Liver (tissue), 7 donors: ENCODE measurements at regions not wholly inside any gene's neighbourhood (a gene's known extent, or its start where the extent isn't known, plus 50 kb on each side); places are given as distances from the start of the nearest gene placed in this dataset.

Source experiments
- DNase-seq: peaks from one replicate; pipeline ENCODE4 v3.0.0-alpha.2; 2017; ENCODE audit warnings: low spot score
- H3K27ac ChIP-seq, 2 donors: one replicate each; pipeline ENCODE4 v1.7.0; 2013; ENCODE audit warnings: inconsistent platforms in 2 of 2, low read length in 2 of 2, control low read depth in 1 of 2, low read depth in 1 of 2, mild to moderate bottlenecking in 1 of 2
- H3K27me3 ChIP-seq, 4 donors: one replicate each; pipeline versions ENCODE4 v1.6.1 to v1.7.0; 2013; ENCODE audit warnings: low read length in 3 of 4, inconsistent platforms in 1 of 4, mild to moderate bottlenecking in 1 of 4, moderate library complexity in 1 of 4; ENCODE audit not compliant: control insufficient read depth in 4 of 4, insufficient read depth in 4 of 4
- H3K36me3 ChIP-seq, 4 donors: one replicate each; pipeline versions ENCODE4 v1.6.1 to v1.7.0; 2013; ENCODE audit warnings: low read length in 3 of 4, mild to moderate bottlenecking in 3 of 4, low read depth in 1 of 4, moderate library complexity in 1 of 4; ENCODE audit not compliant: control insufficient read depth in 4 of 4, insufficient read depth in 3 of 4
- H3K4me1 ChIP-seq, 4 donors: one replicate each; pipeline versions ENCODE4 v1.6.1 to v1.7.0; 2013; ENCODE audit warnings: low read length in 3 of 4, mild to moderate bottlenecking in 3 of 4, moderate library complexity in 1 of 4; ENCODE audit not compliant: control insufficient read depth in 4 of 4, insufficient read depth in 4 of 4
- H3K4me3 ChIP-seq, 3 donors: one replicate each; pipeline versions ENCODE4 v1.6.1 to v1.7.0; 2013; ENCODE audit warnings: low read length in 3 of 3, control low read depth in 1 of 3, low read depth in 1 of 3, mild to moderate bottlenecking in 1 of 3
- H3K9ac ChIP-seq, 2 donors: one replicate each; pipeline ENCODE4 v1.7.0; 2013; ENCODE audit warnings: low read length in 2 of 2, mild to moderate bottlenecking in 2 of 2, moderate library complexity in 2 of 2, control low read depth in 1 of 2, low read depth in 1 of 2
- H3K9me3 ChIP-seq, 4 donors: one replicate each; pipeline versions ENCODE4 v1.6.1 to v1.7.0; 2013; ENCODE audit warnings: low read length in 3 of 4; ENCODE audit not compliant: control insufficient read depth in 4 of 4
- EGR1 ChIP-seq, 2 donors: IDR thresholded peaks; 2 replicates each; pipeline ENCODE4 v1.6.1; 2016 to 2018; ENCODE audit warnings: antibody characterized with exemption in 2 of 2, low read depth in 2 of 2
- FOXA1 ChIP-seq: IDR thresholded peaks from 2 replicates; pipeline ENCODE4 v1.6.1; 2016; ENCODE audit warnings: antibody characterized with exemption
- FOXA2 ChIP-seq: IDR thresholded peaks from 2 replicates; pipeline ENCODE4 v1.6.1; 2016; ENCODE audit warnings: antibody characterized with exemption
- GABPA ChIP-seq, 2 donors: IDR thresholded peaks in 1 of 2; conservative IDR thresholded peaks in 1 of 2; 2 replicates each; pipeline ENCODE4 v1.6.1; 2016; ENCODE audit warnings: antibody characterized with exemption in 2 of 2, mild to moderate bottlenecking in 1 of 2, moderate library complexity in 1 of 2
- HNF4A ChIP-seq, 2 donors: conservative IDR thresholded peaks; 2 replicates each; pipeline ENCODE4 v1.6.1; 2016; ENCODE audit warnings: antibody characterized with exemption in 2 of 2, mild to moderate bottlenecking in 2 of 2
- HNF4G ChIP-seq: IDR thresholded peaks from 2 replicates; pipeline ENCODE4 v1.6.1; 2016; ENCODE audit warnings: antibody characterized with exemption
- NR2F2 ChIP-seq: IDR thresholded peaks from 2 replicates; pipeline ENCODE4 v1.6.1; 2016; ENCODE audit warnings: antibody characterized with exemption
- RAD21 ChIP-seq, 2 donors: IDR thresholded peaks; 2 replicates each; pipeline ENCODE4 v1.6.1; 2016; ENCODE audit warnings: antibody characterized with exemption in 2 of 2, mild to moderate bottlenecking in 2 of 2
- RXRA ChIP-seq, 2 donors: IDR thresholded peaks; 2 replicates each; pipeline ENCODE4 v1.6.1; 2017 to 2018; ENCODE audit warnings: antibody characterized with exemption in 2 of 2, mild to moderate bottlenecking in 1 of 2
- SP1 ChIP-seq: IDR thresholded peaks from 2 replicates; pipeline ENCODE4 v1.6.1; 2018; ENCODE audit warnings: antibody characterized with exemption, mild to moderate bottlenecking
- TAF1 ChIP-seq: conservative IDR thresholded peaks from 2 replicates; pipeline ENCODE4 v1.6.1; 2016; ENCODE audit warnings: antibody characterized with exemption, mild to moderate bottlenecking
- YY1 ChIP-seq: IDR thresholded peaks from 2 replicates; pipeline ENCODE4 v1.6.1; 2016; ENCODE audit warnings: antibody characterized with exemption, mild to moderate bottlenecking
- WGBS: extraction: QIAGEN DNeasy Blood & Tissue Kit; methylation state at CpG from one replicate; pipeline ENCODE4 v1.1.7; 2013; 5-methylcytosine and 5-hydroxymethylcytosine counted together
- TF ChIP-seq, protein P1 (sequence below): IDR thresholded peaks from 2 replicates; pipeline ENCODE4 v1.6.1; 2016; ENCODE audit warnings: antibody characterized with exemption
- TF ChIP-seq, protein P2 (sequence below): IDR thresholded peaks from 2 replicates; pipeline ENCODE4 v1.6.1; 2016; ENCODE audit warnings: antibody characterized with exemption
- TF ChIP-seq, protein P3 (sequence below): IDR thresholded peaks from 2 replicates; pipeline ENCODE4 v1.6.1; 2016; ENCODE audit warnings: antibody characterized with exemption, mild to moderate bottlenecking
- TF ChIP-seq, protein P4 (sequence below): IDR thresholded peaks from 2 replicates; pipeline ENCODE4 v1.6.1; 2016; ENCODE audit warnings: antibody characterized with exemption
- donor health status: healthy.
- donor health status: healthy.
- donor health status: healthy.
- donor health status: healthy.

DNA sequence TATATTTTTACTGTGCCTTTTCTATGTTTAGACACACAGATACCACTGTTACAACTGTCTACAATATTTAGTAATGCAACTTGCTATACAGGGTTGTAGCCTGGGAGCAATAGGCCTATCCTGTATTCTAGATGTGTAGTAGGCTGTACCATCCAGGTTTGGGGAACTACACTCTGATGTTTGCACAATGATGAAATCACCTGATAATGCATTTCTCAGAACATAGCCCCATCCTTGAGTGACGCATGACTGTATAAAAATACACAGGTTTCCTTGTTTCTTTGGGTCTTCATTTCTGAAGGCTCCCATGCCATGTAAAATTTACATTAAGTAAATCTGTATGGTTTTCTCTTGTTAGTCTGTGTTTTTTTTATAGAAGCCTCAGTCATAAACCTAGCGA, 270.9 kb upstream of the SKOR2 start:
- H3K9me3 ChIP-seq: no peaks in the 10 kb centered on the region
- H3K27me3 ChIP-seq: no peaks in the 10 kb centered on the region
- WGBS: 92% methylated on average over 2 of the region's 2 CpGs
- TF ChIP-seq, protein P1, sequence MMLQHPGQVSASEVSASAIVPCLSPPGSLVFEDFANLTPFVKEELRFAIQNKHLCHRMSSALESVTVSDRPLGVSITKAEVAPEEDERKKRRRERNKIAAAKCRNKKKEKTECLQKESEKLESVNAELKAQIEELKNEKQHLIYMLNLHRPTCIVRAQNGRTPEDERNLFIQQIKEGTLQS: no peak
- TF ChIP-seq FOXA2 (no peak), RXRA (IDR thresholded peaks at IDR 0.05) (no peak), EGR1 (IDR thresholded peaks at IDR 0.05; ENCODE audit: low read depth in 2 of 2) (no peak)
- DNase-seq: no peak
- no peak overlapping the region for H3K9ac ChIP-seq
- H3K27ac ChIP-seq: no peak overlapping the region
- H3K4me3 ChIP-seq: no peak overlapping the region
- peaks cover 0 to 18% (median 2%) of the 10 kb centered on the region in 4 donors for H3K4me1 ChIP-seq
- no peaks in the 10 kb centered on the region for H3K36me3 ChIP-seq

DNA sequence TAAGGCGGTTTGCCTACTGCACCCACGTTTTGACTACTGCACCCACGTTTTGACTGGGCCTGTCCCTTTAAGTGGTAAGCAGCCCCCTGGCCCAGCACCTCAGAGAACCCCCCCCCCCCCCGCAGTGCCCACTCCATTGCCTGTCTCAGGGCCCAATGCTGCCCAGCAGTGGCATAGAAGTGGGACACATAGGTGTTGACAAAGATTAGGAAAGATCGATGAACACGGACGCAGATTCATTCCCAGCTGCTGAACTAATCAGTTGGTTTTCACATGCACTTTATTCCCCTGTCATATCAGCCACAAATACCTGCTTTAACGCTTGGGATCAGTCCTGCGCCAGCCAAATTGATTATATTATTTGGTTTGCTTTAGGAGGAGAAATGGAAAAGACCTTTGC, 268.8 kb upstream of the SKOR2 start:
- Histone ChIP-seq H3K4me1 (peaks cover 0 to 18% (median 2%) of the 10 kb centered on the region in 4 donors), H3K27me3 (no peaks in the 10 kb centered on the region), H3K4me3 (no peak overlapping the region), H3K27ac (no peak overlapping the region), H3K9me3 (no peaks in the 10 kb centered on the region), H3K9ac (no peak overlapping the region), H3K36me3 (no peaks in the 10 kb centered on the region)
- no peak for DNase-seq
- 59% methylated on average over 9 of the region's 9 CpGs for WGBS
- TF ChIP-seq HNF4A (conservative IDR thresholded peaks at IDR 0.05): peak in 1 of 2 donors; percentile 22
- TF ChIP-seq RAD21 (IDR thresholded peaks at IDR 0.05): no peak

DNA sequence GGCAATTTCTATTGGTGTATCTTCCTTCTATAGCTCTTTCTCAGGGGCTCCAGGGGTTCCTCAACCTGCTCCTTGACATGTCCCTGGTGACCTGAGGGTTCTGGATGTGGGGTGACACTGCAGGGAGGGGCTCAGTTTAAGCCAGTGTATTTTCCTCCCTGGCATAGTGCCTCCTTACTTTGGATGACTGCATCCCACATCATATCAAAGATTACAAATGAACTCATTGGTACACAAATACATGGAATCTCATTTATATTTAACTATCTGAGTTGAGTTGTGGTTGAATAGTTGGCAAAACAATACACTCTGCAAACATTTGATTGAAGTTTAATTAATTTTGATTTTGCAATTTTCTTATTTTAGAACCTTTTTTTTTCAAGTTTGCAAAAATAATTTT, 268.2 kb upstream of the SKOR2 start:
- H3K4me1 ChIP-seq: peaks cover 0 to 18% (median 2%) of the 10 kb centered on the region in 4 donors
- H3K27ac ChIP-seq: no peak overlapping the region
- TF ChIP-seq RAD21 (IDR thresholded peaks at IDR 0.05) (no peak), YY1 (no peak), HNF4G (no peak), FOXA1 (no peak)
- TF ChIP-seq, protein P2, sequence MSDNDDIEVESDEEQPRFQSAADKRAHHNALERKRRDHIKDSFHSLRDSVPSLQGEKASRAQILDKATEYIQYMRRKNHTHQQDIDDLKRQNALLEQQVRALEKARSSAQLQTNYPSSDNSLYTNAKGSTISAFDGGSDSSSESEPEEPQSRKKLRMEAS: no peak
- H3K27me3 ChIP-seq: no peaks in the 10 kb centered on the region
- no peak overlapping the region for H3K9ac ChIP-seq
- no peak overlapping the region for H3K4me3 ChIP-seq
- no peaks in the 10 kb centered on the region for H3K9me3 ChIP-seq
- no peak for DNase-seq
- H3K36me3 ChIP-seq: no peaks in the 10 kb centered on the region

DNA sequence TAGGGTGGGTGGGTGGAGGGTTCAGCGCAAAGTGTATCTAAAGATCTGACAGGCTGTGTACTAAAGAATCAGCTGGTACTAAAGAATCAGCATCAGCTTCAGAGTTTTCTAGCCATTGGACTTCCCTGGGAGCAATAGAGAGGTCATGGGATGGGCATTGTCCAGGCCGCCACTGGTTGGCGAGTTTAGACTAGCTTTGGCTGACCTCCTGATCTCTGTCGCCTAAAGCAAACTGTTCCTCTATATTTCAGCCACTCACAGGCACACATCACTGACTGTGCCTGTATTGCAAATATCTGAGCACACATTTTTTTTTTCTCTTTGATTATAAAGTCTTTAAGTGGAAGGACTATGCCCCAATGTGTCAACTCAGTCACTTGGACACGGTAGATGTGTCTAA, 267.8 kb upstream of the SKOR2 start:
- 51% methylated on average over 5 of the region's 5 CpGs for WGBS
- H3K4me3 ChIP-seq: no peak overlapping the region
- H3K9me3 ChIP-seq: no peaks in the 10 kb centered on the region
- no peak overlapping the region for H3K27ac ChIP-seq
- no peaks in the 10 kb centered on the region for H3K36me3 ChIP-seq
- DNase-seq: no peak
- H3K4me1 ChIP-seq: peaks cover 0 to 18% (median 2%) of the 10 kb centered on the region in 4 donors
- no peak overlapping the region for H3K9ac ChIP-seq
- no peaks in the 10 kb centered on the region for H3K27me3 ChIP-seq
- no peak for TF ChIP-seq EGR1 (IDR thresholded peaks at IDR 0.05; ENCODE audit: low read depth in 2 of 2)
- no peak for TF ChIP-seq TAF1
- TF ChIP-seq NR2F2: no peak
- peak in 1 of 2 donors; percentile 66 for TF ChIP-seq RXRA (IDR thresholded peaks at IDR 0.05)
- no peak for TF ChIP-seq FOXA1
- no peak for TF ChIP-seq RAD21 (IDR thresholded peaks at IDR 0.05)
- TF ChIP-seq, protein P3, sequence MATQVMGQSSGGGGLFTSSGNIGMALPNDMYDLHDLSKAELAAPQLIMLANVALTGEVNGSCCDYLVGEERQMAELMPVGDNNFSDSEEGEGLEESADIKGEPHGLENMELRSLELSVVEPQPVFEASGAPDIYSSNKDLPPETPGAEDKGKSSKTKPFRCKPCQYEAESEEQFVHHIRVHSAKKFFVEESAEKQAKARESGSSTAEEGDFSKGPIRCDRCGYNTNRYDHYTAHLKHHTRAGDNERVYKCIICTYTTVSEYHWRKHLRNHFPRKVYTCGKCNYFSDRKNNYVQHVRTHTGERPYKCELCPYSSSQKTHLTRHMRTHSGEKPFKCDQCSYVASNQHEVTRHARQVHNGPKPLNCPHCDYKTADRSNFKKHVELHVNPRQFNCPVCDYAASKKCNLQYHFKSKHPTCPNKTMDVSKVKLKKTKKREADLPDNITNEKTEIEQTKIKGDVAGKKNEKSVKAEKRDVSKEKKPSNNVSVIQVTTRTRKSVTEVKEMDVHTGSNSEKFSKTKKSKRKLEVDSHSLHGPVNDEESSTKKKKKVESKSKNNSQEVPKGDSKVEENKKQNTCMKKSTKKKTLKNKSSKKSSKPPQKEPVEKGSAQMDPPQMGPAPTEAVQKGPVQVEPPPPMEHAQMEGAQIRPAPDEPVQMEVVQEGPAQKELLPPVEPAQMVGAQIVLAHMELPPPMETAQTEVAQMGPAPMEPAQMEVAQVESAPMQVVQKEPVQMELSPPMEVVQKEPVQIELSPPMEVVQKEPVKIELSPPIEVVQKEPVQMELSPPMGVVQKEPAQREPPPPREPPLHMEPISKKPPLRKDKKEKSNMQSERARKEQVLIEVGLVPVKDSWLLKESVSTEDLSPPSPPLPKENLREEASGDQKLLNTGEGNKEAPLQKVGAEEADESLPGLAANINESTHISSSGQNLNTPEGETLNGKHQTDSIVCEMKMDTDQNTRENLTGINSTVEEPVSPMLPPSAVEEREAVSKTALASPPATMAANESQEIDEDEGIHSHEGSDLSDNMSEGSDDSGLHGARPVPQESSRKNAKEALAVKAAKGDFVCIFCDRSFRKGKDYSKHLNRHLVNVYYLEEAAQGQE: no peak
- TF ChIP-seq, protein P4, sequence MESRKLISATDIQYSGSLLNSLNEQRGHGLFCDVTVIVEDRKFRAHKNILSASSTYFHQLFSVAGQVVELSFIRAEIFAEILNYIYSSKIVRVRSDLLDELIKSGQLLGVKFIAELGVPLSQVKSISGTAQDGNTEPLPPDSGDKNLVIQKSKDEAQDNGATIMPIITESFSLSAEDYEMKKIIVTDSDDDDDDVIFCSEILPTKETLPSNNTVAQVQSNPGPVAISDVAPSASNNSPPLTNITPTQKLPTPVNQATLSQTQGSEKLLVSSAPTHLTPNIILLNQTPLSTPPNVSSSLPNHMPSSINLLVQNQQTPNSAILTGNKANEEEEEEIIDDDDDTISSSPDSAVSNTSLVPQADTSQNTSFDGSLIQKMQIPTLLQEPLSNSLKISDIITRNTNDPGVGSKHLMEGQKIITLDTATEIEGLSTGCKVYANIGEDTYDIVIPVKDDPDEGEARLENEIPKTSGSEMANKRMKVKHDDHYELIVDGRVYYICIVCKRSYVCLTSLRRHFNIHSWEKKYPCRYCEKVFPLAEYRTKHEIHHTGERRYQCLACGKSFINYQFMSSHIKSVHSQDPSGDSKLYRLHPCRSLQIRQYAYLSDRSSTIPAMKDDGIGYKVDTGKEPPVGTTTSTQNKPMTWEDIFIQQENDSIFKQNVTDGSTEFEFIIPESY: peak; percentile 37
- TF ChIP-seq SP1: no peak
- TF ChIP-seq FOXA2: no peak
- peak in 1 of 2 donors; percentile 62 for TF ChIP-seq HNF4A (conservative IDR thresholded peaks at IDR 0.05)
- no peak for TF ChIP-seq HNF4G
- TF ChIP-seq GABPA (IDR thresholded peaks at IDR 0.05 in 1 of 2, conservative IDR thresholded peaks at IDR 0.05 in 1 of 2): no peak
- TF ChIP-seq YY1: peak; percentile 15
- TF ChIP-seq, protein P1: no peak
